HG03280 (cell line): ENCODE measurements at regions not wholly inside any gene's neighbourhood (a gene's known extent, or its start where the extent isn't known, plus 50 kb on each side); places are given as distances from the start of the nearest gene placed in this dataset.
"Not testable (repeated sequence)": the region's sequence is repeated elsewhere in the genome, so short reads cannot be mapped to it uniquely, and the experiment has no call there.

ENCODE experiments used
- ATAC-seq: cut with Tn5 transposase; IDR thresholded peaks from one replicate; pipeline ENCODE4 v1.9.1; 2021; ENCODE audit warnings: mild to moderate bottlenecking, moderate library complexity; ENCODE audit not compliant: unreplicated experiment

DNA sequence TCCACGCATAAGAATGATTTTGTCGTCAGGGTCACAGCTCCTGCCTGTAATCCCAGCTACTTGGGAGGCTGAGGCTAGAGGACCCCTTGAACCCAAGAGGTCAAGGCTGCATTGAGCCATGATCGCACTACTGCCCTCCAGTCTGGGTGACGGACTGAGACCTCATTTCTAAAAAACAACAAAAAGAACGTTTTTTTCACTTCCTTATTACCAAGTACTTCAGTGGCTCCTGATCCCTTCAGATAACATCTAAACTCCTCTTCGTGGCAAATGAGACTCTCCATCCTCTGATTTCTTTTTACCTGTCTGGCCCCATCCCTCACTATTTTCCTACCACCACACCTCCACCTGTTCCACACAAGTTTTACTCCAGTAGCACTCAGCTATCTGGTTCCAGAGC lies 105.4 kb upstream of the TLK1 start:
- ATAC-seq = no peak

DNA sequence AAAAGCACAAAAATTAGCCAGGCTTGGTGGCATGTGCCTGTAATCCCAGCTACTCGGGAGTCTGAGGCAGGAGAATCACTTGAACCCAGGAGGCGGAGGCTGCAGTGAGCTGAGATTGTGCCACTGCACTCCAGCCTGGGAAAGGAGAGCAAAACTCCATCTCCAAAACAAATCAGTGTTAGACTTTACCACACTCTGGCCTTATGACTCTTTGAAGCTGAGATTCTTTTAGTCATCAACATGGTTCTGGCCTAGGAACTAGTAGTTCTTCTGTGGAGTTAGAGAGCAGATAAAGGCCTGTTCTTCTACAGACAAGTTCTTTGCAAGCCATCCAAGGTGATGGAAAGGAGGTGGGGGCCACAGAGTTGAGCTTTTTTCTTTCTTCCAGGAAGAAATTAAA lies 100.8 kb upstream of the TLK1 start:
- ATAC-seq = not testable (repeated sequence)

DNA sequence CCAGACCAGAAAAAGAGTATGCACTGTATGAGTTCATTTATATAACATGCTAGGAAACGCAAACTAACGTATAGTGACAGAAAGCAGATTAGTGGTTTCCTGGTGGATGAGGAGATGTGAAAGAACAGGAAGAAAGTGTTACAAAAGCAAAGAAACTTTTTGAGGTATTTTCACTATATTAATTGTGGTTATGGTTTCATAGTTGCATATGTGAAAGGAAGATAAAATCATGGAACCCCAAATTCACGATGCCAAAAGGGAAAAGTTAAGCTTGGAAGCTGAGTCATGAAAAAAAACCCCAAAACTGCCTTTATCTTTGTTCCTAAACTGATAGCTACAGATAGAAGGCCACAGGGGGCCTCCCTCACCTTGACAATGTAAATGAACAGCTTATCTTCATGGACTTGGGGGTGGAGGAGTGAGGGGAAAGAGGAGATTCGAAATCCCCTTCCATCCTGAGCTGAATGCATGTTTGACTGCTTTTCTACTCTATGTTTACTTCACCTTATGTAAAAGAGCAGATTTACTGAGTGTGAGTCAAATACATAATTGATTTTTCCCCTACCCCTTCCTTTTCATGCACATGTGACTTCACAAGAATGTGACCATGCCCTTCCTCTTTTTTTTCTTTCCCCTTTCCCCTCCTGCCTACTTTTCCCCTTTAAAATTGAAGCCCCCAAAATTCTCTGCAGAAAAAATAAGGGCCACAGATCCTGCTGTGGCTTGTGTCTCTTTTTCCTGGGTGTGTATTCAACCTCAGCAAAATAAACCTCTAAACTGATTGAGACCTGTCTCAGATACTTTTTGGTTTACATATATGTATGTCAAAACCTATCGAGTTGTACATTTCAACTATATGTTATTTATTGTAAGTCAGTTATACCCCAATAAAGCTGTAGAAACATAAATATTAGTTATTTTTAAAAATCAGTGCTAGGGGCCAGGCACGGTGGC lies 100.1 kb upstream of the TLK1 start:
- no peak for ATAC-seq

DNA sequence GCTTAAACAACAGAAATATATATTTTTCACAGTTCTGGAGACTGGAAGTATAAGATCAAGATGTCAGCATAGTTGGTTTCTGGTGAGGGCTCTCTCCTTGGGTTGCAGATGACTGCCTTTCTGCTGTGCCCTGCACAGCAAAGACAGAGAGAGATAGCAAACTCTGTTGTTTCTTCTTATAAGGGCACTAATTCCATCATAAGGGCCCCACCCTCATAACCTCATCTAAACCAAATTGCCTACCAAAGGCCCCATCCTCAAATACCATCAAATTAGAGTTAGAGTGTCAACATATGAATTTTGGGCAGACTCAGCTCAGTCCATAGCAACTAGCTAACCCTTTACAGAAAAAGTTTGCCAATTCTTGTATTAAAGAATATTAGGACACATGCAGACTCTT lies 94.0 kb upstream of the TLK1 start:
- no peak for ATAC-seq

DNA sequence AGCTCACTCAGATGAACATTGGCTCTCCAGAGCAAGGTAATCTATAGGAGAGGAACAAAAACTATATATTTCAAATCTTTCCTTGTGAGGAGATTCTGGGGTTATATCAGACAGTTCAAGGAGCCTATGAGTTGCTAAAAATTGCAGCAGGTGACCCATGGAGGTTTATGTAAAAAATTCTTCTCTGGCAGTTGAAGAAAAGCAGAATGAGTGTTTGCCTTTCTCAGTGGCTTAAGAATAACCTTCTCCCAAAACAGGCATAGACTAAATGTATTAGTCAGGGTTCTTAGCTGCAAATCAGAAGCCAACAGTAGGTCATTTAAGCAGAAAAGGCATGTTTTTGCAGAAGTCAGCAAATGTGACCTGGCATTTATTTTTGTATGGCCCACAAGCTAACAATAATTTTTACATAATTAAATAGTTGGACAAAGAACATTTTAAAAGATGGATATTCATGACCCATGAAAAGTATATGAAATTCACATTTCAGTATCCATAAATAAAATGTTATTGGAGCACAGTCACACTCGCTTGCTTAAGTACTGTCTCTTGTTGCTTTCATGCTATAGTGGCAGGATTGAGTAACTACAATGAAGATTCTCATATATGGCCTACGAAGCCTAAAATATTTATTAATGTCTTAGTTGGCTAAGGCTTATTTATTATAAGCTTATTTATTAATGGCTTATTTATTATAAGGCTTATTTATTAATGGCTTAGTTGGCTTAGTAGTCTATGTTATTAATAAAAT lies 93.4 kb upstream of the TLK1 start:
- no peak for ATAC-seq

DNA sequence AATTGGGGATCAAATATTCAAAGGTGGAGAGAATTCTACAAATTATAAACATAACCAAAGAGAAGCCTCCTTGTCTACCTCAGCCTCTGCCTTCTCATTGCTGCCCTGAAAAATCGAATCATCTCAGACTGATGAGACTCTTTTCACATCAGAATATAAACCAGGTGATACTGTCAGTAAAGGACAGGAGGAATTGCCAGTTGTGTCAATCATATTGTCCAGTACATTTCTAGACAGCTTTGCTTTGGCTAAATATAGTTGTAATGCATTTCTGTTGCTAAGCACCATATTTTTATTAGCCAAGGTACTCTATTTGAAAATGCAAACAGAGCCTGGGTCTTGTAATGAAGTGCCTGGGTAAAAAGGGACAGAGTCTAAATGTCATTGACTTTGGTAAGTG lies 92.6 kb upstream of the TLK1 start:
- no peak for ATAC-seq

DNA sequence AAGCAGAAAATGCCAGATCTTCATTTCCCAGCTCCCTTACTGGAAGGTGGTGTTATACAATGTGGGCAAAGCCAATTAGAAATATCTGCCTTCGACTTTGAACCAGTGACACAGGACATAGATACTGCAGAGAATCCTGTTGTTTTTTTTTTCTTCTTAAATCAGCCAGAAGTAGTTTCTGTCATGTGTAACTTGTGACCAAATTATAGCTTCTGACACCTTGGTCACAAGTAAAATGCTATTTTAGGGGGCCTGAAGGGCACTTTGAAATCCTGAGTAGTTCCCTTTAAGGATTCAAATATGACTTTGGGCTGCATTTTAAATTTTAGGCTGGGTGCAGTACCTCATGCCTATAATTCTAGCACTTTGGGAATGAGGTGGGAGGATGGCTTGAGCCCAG lies 89.0 kb upstream of the TLK1 start:
- ATAC-seq = no peak

DNA sequence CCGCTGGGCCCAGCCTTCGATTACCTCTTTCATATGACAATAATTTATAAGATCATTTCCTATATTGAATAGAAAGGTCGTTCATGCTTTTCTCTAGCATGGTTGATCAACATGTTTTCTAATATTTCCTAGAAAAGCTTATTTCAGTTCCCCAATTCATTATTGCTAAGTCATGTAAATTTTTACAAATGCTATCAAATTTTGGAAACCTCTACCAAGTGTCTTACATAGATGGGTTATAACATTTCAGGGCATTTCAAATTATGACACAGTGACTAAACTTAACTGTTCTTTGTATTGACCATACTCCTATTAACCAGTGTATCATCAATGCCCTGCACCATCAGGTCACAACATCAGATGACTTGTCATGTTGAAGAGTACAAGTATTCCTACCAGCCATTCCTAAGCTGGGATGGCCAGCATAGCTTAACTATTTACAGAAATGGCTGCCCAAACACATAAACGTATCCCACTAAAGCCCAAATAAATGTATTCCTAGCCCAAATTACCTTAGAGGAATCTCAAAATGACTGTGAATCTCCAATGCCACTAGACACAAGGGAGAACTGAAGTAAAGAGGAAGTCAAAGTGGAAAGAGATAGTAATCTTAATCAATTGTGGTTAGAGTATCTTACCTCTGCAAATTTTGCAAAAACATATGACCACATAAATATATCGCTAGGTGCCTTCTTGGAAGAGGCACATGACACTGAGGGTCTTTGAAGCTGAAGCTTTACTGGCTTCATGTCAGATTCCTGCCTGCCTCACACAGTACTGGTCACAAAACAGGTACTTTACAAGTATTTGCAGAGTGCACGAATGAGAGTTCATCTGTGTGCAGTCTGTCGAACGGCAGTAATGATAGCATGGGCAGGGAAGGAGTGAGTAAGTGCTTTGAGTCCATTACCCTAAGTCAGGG lies 87.3 kb upstream of the TLK1 start:
- ATAC-seq = no peak

DNA sequence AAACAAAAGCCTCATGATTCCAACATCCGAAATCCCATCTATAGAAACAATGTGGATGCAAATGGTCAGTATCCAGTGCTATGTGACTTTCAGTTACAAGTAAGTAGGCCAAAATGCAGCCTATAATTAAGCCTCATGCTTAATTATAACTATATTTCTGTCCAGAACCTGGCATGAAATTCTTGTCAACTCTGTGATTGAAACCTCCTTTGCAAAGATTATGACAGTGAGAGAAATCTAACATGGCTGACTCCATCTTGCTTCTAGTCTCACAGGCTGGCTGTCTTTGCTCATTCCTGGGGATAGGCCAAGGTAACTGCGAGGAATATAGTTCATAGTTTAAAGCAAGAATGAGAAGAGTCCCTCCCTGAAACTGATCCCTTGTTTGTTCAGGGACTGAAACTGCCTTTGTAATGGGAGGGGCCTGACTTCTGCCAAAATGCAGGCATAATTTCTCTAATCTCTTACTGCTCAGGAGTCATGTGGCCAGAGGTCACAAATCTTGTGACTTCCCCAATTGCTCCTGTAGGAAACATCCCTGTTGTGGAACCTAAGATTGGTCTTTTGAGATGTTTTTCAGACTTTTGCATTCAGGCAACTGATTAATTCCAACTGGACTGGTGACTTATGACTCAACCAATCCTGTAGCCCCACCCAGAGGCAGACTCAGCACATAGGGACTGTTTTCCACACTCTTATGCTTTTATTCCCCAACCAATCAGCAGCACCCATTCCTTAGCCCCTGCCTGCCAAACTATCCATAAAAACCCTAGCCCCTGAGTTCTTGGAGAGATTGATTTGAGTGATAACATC lies 84.5 kb upstream of the TLK1 start:
- ATAC-seq = no peak

DNA sequence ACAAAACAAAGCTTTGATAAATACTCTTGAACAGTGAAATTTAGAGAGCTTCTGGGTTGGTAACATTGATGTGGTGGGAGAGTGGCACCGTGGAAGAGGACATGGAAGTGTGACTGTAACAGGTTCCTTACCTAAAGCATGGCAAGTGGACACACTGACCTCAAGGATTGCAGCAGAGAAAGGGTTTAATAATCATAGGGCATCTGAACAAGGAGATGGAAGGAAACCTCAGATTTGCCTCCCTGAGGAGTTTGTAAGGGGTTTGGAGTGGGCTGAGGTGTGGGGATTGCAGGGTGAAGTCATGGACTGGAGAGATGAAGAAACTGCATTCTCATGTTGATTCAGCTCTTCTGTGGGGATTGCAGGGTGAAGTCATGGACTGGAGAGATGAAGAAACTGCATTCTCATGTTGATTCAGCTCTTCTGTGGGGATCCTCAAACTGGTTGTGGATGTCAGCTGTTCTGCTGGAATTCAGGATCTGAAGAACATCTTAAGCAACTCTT lies 83.8 kb upstream of the TLK1 start:
- ATAC-seq = no peak

DNA sequence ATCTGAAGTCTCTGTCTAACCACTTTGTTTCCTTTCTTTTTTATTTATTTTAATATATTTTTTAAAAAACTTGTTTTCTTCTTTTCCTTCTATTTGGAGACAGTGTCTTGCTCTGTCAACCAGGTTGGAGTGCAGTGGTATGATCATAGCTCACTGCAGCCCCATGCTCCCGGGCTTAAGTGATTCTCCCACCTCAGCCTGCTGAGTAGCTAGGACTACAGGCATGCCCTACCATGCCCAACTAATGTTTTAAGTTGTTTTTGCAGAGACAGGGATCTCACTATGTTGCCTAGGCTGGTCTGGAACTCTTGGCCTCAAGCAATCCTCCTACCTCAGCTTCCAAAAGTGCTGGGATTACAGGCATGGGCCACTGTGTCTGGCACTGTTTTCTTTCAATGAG lies 81.1 kb upstream of the TLK1 start:
- no peak for ATAC-seq

DNA sequence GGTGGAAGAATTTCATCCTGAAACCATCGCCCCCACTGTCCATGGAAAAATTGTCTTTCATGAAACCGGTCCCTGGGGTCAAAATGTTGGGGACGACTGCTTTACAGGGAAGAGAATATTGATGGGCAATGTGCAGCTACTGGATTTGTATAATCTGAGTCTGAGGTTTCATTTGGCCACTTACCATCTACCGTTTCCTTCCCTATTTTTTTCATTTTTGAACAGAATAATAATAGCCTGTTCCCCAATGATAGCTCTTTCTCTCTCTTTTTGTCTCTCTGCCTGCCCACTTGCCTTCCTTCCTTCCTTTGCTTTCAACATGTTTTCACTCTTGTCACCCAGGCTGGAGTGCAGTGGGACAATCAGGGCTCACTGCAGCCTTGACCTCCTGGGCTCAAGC lies 78.3 kb upstream of the TLK1 start:
- ATAC-seq = no peak

DNA sequence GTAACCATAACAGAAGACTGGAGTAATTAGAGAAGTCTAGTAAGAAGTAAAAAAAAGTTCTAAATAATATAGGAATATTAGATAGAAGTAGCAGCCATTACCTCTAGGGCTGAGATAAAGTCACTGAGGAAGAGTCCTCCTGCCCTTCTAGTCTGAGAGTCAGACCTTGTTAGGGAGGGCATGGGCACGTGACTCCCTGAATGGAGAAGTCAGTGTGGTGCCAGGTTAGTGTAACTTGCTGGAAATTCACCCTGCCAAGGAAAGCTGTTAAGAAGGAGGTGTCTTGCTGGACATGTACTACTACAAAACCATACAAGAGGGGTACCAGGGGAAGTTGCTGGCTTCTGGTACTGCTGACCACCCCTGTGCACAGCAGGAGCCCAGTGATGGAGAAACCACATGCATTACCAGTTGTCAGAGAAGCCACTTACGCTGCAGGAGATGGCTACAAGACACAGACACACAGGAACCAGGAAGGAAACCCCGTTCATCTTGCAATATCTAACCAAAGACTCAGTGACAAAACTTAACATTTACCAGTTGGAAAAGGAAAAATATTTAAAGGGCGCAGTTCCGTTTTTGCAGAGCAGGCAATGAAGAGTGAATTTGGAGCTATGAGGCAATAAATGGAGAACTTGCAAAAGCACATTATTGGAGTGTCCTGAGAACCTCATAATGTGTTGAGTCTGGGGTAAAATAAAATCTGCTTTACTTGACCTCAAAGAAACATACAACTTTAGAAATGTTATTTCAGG lies 77.2 kb upstream of the TLK1 start:
- ATAC-seq = no peak

DNA sequence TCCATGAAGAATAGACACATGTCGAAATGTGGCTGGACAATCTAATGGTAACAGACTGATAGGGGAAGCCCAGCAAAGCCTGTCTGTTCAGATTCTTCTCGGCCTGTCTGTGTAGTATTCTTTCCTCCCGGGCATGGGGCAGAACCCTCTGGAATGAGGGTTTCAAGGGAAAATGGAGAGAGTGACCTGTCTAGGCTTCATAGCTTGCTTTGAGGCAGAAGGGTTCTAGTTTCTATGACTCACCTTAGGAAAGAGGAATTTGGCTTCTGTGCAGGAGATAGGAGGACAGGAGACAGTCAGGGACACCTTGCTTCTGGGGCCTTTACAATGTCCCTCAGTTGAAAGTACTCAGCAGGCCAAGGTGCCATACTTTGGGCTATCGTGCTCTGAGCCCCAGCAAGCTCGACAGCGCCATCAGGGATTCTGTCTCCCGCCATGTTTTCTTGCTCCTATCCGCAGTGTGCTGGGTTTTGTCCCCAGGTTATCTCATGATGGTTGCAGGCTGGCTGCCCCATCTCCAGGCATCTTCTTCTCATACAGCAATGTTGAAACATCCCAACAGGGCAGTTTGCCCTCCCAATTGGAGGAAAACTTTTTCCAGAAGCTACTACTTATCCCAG lies 74.7 kb upstream of the TLK1 start:
- ATAC-seq = no peak

DNA sequence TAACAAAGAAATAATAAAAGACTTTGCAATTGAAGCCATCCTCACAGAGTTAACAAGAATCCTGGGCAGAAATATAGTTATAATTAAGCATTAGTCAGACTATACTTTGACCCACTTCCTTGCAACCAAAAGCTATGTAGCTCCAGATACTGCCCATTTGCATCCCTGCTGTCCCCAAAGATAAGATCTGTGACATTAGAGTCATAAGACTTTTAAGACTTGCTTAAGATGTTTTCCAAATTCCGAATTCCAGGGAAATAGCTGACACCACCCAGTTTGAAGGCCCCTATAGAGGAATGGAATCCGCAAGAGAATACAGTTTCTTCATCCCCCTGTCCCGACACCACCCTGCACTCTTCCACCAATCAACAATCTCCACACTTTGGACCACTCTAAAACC lies 69.5 kb upstream of the TLK1 start:
- no peak for ATAC-seq

DNA sequence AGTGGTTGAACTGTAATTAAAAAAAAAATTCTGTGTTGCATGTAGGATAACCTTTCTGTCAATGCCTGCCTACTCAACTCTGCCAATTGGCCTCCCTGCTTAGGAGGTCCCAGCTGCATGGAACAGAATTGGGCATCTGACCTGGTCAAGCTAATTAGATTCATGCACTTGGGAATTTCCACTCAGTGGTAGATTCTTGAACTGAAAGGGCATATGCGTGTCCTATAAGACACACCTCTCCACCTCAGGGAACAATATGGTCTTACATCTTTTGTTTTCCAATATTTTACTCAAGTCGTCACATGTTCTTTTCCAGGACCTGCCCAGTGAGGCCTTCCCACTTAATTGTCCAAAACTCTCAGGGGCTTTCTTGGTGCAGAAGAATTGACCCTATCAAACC lies 68.1 kb upstream of the TLK1 start:
- no peak for ATAC-seq

DNA sequence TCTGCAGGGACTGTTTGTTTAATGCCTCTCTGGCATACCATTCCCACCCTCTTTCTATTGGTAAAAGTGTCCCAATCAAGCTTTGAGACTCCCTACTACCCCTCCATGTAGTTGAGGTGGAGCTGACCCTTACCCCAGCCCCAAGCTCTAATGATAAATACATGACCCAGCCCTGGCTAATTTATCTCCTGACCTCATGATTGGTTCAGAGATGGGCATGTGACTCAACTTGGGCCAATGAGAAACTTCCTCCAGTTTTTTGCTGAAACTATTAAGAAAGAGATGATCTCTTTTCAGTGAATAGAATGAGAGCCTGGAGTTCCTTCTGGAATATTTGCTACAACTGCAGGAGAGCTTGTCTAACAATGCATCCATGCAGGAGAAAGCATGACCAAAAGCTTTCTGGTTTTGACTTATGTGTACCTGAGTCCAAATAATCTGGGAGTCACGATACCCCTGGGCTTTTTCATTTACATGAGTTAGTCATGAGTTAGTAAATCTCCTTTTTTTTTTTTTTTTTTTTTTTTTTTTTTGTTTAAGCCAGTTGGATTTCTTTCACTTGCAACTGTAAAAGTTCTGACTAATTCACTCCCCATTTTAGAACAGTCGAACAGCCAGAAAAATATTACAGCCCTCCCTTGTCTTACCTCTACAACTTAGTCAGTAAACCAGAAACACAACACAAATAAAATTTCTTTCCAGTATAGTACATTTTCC lies 66.5 kb upstream of the TLK1 start:
- ATAC-seq = no peak

DNA sequence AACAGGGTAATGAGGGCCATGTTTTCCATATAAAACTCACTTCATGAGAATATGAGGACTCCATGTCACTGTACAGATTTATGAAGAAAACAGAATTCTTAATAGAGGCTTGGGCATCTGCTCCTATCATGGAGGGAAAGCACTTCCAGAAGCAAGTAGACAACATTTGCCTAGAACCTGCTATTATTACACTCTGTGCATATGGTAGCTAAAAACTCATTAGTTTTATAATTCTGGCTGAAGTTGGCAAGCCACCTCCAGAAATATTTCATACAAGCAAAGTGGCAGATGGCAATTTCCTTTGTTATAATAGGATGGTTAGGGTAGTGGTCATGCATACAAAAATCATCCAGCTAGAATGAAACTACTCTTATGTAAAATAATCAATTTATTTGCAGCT lies 65.8 kb upstream of the TLK1 start:
- no peak for ATAC-seq
